ENCODE measurements at regions not wholly inside any gene's neighbourhood (a gene's known extent, or its start where the extent isn't known, plus 50 kb on each side); places are given as distances from the start of the nearest gene placed in this dataset.
A peak's percentile ranks its signal among the peaks of the same experiment; 100 is the strongest.

DNA sequence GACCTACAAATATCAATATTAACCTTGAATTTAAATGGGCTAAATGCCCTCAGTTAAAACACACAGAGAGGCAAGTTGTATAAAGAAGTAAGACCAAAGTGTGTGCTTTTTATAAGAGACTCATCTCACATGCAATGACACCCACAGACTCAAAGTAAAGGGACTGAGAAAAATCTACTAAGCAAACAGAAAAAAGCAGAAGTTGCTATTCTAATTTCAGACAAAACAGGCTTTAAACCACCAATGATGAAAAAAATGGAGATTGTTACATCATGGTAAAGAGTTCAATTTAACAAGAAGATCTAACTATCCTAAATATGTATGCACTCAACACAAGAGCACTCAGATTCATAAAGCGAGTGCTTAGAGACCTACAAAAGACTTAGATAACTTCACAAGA lies 741.9 kb upstream of the MARCKS start:
- Histone ChIP-seq H3K4me2 (no peak overlapping the region), H3K79me2 (ENCODE audit: insufficient read depth) (no peaks in the 10 kb centered on the region), H3K9ac (no peak overlapping the region), H3K9me3 (peaks cover 16% of the 10 kb centered on the region), H3K9me2 (no peaks in the 10 kb centered on the region), H3K27ac (ENCODE audit: low read depth in 2 of 2, low read length in 1 of 2) (no peak overlapping the region), H3F3A (replicated peaks; ENCODE audit: insufficient read depth) (peaks cover 19% of the 10 kb centered on the region), H4K20me1 (ENCODE audit: insufficient read depth) (no peaks in the 10 kb centered on the region), H2AFZ (ENCODE audit: low read depth) (no peak overlapping the region), H3K4me3 (ENCODE audit: low read depth in 2 of 2, low read length in 1 of 2) (no peak overlapping the region), H3K4me1 (ENCODE audit: control insufficient read depth in 1 of 2, insufficient read depth in 2 of 2, low read depth in 1 of 2, low read length in 1 of 2) (peaks cover 0 to 7% of the 10 kb centered on the region in 2 experiments; a peak in 2 of 4 replicates), H3K27me3 (ENCODE audit: insufficient read depth) (no peaks in the 10 kb centered on the region), H3K36me3 (replicated peaks in 1 of 2; ENCODE audit: control insufficient read depth in 1 of 2, insufficient read depth in 2 of 2, low read length in 1 of 2) (no peaks in the 10 kb centered on the region)
- ChIA-PET POLR2A (no interaction called here), CTCF (no interaction called here)
- no peak for DNase-seq
- WGBS (ENCODE audit: low lambda C conversion rate): 88% methylated on average over 1 of the region's 1 CpG
- TF ChIP-seq RXRA (IDR thresholded peaks at IDR 0.05; ENCODE audit: borderline replicate concordance, low read depth) (no peak), SMC3 (IDR thresholded peaks at IDR 0.05; ENCODE audit: low read depth, low read length) (no peak), EZH2phosphoT487 (IDR thresholded peaks at IDR 0.05; ENCODE audit: borderline replicate concordance, low read depth) (no peak), GABPA (IDR thresholded peaks at IDR 0.05; ENCODE audit: low read depth) (no peak), YY1 (IDR thresholded peaks at IDR 0.05; ENCODE audit: low read depth) (no peak), GATA2 (CRISPR knock-in tag; IDR thresholded peaks at IDR 0.05) (no peak), NFIC (IDR thresholded peaks at IDR 0.05; ENCODE audit: borderline replicate concordance) (no peak), NRF1 (IDR thresholded peaks at IDR 0.05; ENCODE audit: low read depth, low read length) (no peak), RAD21 (IDR thresholded peaks at IDR 0.05; ENCODE audit: low read length) (no peak)
- TF ChIP-seq, protein P1, sequence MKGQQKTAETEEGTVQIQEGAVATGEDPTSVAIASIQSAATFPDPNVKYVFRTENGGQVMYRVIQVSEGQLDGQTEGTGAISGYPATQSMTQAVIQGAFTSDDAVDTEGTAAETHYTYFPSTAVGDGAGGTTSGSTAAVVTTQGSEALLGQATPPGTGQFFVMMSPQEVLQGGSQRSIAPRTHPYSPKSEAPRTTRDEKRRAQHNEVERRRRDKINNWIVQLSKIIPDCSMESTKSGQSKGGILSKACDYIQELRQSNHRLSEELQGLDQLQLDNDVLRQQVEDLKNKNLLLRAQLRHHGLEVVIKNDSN (IDR thresholded peaks at IDR 0.05; ENCODE audit: borderline replicate concordance, low read depth): no peak

DNA sequence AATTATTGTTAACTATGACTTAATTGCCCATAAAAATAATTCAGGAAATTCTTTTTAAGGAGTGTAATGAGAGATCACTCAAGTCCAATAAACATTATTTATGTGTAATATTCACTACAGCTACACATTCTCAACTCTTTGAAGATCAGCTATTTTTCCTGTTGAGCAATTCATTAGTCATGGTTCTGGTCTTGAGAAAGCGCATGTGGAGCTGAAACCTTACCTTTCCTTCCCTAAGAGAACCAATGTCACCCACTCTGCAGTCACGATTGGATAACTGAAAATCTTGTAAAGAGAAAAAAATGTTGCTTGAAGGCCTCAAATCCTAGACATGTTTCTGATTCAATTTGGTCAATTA lies 736.9 kb upstream of the MARCKS start:
- H3K9ac ChIP-seq: peak overlapping the region; percentile 68; the same call in 1 of the 2 replicates
- H3K79me2 ChIP-seq (ENCODE audit: insufficient read depth): no peaks in the 10 kb centered on the region
- 9% methylated on average over 2 of the region's 2 CpGs for WGBS (ENCODE audit: low lambda C conversion rate)
- no peaks in the 10 kb centered on the region for H3K9me2 ChIP-seq
- POLR2A ChIA-PET: no interaction called here
- H3F3A ChIP-seq (replicated peaks; ENCODE audit: insufficient read depth): peaks cover 43% of the 10 kb centered on the region
- H3K4me3 ChIP-seq (ENCODE audit: low read depth in 2 of 2, low read length in 1 of 2): no peak overlapping the region
- CTCF ChIA-PET: interaction anchor here (0.6 kb wide), 1 partner anchor 739 kb away, joined by 3 read pairs; no protein-coding TSS in a partner anchor
- peak overlapping the region; percentile 89 to 94; a peak in 3 of 4 replicates for H3K27ac ChIP-seq (ENCODE audit: low read depth in 2 of 2, low read length in 1 of 2)
- H3K4me1 ChIP-seq (ENCODE audit: control insufficient read depth in 1 of 2, insufficient read depth in 2 of 2, low read depth in 1 of 2, low read length in 1 of 2): peaks cover 0 to 14% of the 10 kb centered on the region in 2 experiments; a peak in 2 of 4 replicates
- H3K9me3 ChIP-seq: peaks cover 16% of the 10 kb centered on the region
- H3K36me3 ChIP-seq (replicated peaks in 1 of 2; ENCODE audit: control insufficient read depth in 1 of 2, insufficient read depth in 2 of 2, low read length in 1 of 2): no peaks in the 10 kb centered on the region
- peak overlapping the region; percentile 25; the same call in 1 of the 2 replicates for H3K4me2 ChIP-seq
- DNase-seq: no peak
- H3K27me3 ChIP-seq (ENCODE audit: insufficient read depth): no peaks in the 10 kb centered on the region
- TF ChIP-seq, protein P2, sequence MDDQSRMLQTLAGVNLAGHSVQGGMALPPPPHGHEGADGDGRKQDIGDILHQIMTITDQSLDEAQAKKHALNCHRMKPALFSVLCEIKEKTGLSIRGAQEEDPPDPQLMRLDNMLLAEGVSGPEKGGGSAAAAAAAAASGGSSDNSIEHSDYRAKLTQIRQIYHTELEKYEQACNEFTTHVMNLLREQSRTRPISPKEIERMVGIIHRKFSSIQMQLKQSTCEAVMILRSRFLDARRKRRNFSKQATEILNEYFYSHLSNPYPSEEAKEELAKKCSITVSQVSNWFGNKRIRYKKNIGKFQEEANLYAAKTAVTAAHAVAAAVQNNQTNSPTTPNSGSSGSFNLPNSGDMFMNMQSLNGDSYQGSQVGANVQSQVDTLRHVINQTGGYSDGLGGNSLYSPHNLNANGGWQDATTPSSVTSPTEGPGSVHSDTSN (IDR thresholded peaks at IDR 0.05): peak; percentile 85
- peak; percentile 71 for TF ChIP-seq JUND (IDR thresholded peaks at IDR 0.05)
- TF ChIP-seq, protein P3, sequence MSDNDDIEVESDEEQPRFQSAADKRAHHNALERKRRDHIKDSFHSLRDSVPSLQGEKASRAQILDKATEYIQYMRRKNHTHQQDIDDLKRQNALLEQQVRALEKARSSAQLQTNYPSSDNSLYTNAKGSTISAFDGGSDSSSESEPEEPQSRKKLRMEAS (IDR thresholded peaks at IDR 0.05; ENCODE audit: low read depth): peak; percentile 46; the same call in 1 of the 2 replicates
- 0 out of 2 replicates have a peak, but pooled peaks have one; percentile 45 for TF ChIP-seq FOSL2 (IDR thresholded peaks at IDR 0.05; ENCODE audit: borderline replicate concordance, low read depth)
- no peak; the same call in 1 of the 2 replicates for TF ChIP-seq TEAD4 (IDR thresholded peaks at IDR 0.05; ENCODE audit: borderline replicate concordance, insufficient read depth)
- TF ChIP-seq GABPA (IDR thresholded peaks at IDR 0.05; ENCODE audit: low read depth): no peak
- TF ChIP-seq EP300 (IDR thresholded peaks at IDR 0.05; ENCODE audit: borderline replicate concordance in 1 of 2, low read depth in 1 of 2, low read length in 1 of 2): peak in 1 of 2 experiments; percentile 53; a peak in 2 of 4 replicates
- no peak for TF ChIP-seq FOXM1 (IDR thresholded peaks at IDR 0.05; ENCODE audit: low read depth)
- H2AFZ ChIP-seq (ENCODE audit: low read depth): no peak overlapping the region
- no peaks in the 10 kb centered on the region for H4K20me1 ChIP-seq (ENCODE audit: insufficient read depth)

Data from SK-N-SH (cell line).